Epithelial cell of prostate (primary cell): ENCODE measurements at regions not wholly inside any gene's neighbourhood (a gene's known extent, or its start where the extent isn't known, plus 50 kb on each side); places are given as distances from the start of the nearest gene placed in this dataset.
"Not testable (repeated sequence)": the region's sequence is repeated elsewhere in the genome, so short reads cannot be mapped to it uniquely, and the experiment has no call there.

Experiments used
- DNase-seq: peaks from one replicate; pipeline ENCODE4 v3.0.0-alpha.2; 2011; ENCODE audit warnings: low read depth, low spot score
- H3K27ac ChIP-seq: fragments of 450-650 bp; 2 replicates; pipeline ENCODE4 v1.5.1; 2017; ENCODE audit warnings: mild to moderate bottlenecking

DNA sequence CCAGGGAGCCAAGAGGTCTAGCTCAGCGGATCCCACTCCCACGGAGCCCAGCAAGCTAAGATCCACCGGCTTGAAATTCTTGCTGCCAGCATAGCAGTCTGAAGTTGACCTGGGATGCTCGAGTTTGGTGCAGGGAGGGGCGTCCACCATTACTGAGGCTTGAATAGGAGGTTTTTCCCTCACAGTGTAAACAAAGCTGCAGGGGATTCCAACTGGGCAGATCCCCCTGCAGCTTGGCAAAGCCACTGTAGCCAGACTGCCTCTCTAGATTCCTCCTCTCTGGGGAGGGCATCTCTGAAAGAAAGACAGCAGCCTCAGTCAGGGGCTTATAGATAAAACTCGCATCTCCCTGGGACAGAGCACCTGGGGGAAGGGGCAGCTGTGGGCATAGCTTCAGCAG, 118.8 kb upstream of the PRICKLE1 start:
- not testable (repeated sequence) for H3K27ac ChIP-seq, DNase-seq

DNA sequence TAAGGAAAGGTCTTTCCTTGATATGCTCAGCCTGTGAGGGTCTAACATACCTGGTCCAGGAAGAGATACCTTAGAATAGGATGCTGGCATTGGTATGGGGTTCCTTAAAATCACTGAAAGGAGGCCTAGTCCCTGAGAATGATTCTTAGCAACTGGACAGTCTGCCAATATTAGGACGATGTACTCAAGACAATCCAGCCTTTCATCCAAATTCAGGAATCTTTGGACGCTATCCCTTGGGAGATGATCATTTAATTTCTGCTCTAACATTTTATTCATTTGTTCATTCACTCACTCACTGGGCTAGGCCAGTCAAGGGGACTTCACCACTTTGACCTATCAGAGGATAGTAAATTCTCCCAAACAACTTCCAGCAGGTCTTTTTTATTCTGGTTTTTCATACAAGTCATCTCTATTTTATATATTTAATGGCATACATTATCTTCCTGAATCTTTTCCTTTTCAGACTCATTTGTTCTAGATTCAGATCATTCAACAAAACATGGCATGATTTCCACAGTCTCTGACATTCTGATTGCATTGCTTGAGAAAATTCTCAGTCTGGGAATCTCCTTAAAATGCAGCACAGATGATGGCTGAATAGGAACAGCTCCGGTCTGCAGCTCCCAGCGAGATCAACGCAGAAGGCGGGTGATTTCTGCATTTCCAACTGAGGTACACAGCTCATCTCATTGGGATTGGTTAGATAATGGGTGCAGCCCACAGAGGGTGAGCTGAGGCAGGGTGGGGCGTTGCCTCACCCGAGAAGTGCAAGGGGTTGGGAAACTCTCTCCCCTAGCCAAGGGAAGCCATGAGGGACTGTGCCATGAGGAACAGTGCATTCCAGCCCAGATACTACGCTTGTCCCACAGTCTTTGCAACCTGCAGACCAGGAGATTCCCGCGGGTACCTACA, 118.0 kb upstream of the PRICKLE1 start:
- DNase-seq: no peak
- no peak overlapping the region for H3K27ac ChIP-seq

DNA sequence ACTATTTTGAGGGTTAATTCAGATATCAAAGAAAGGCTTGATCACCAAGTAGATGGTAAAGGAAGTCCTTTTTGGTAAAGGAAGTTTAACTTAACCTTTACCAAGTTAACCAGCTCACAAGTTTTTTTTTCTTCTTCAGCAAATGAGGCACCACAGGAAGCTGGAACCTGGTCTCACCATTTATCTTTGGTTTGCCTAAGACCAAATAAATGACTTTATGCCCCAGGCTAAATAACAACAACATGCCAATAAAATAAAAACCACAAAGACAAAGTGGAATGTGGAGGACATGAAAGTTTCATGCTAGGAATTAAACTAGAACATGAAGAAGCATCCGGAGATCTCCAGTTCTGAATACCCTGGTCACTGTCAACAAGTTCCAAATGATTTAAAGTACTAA, 116.8 kb upstream of the PRICKLE1 start:
- peak overlapping the region; percentile 29 for H3K27ac ChIP-seq
- no peak for DNase-seq

- DNase-seq: no peak
- peak overlapping the region; percentile 29 for H3K27ac ChIP-seq
Observed at GRCh38 chr12:42705863-42706262, 116.3 kb upstream of the PRICKLE1 start.

GRCh38 chr12:42704810-42705401, 115.4 kb upstream of the PRICKLE1 start:
- no peak for DNase-seq
- peak overlapping the region; percentile 29 for H3K27ac ChIP-seq

GRCh38 chr12:42704340-42704739, 114.8 kb upstream of the PRICKLE1 start:
- no peak for DNase-seq
- H3K27ac ChIP-seq: no peak overlapping the region

DNA sequence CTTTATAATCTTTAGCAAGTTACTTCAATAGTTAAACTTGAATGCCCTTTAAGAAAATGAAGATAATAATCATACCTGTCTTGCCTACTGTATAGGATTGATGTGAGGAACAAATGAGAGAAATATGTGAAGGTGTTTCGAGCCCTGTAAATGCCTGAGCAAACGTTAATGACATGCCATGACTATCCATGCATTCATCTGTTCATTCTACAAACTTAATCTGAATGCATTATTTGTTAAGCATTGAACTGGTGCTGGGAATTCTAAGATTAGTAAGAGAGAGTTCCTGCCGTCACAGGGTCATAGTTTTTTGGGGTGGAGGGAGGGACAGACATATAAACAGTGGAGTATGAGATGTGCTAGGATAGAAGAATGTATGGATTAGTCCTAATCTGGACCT, 111.5 kb upstream of the PRICKLE1 start:
- DNase-seq: no peak
- no peak overlapping the region for H3K27ac ChIP-seq

GRCh38 chr12:42698213-42698612, 108.7 kb upstream of the PRICKLE1 start:
- DNase-seq: no peak
- H3K27ac ChIP-seq: peak overlapping the region; percentile 15

DNA sequence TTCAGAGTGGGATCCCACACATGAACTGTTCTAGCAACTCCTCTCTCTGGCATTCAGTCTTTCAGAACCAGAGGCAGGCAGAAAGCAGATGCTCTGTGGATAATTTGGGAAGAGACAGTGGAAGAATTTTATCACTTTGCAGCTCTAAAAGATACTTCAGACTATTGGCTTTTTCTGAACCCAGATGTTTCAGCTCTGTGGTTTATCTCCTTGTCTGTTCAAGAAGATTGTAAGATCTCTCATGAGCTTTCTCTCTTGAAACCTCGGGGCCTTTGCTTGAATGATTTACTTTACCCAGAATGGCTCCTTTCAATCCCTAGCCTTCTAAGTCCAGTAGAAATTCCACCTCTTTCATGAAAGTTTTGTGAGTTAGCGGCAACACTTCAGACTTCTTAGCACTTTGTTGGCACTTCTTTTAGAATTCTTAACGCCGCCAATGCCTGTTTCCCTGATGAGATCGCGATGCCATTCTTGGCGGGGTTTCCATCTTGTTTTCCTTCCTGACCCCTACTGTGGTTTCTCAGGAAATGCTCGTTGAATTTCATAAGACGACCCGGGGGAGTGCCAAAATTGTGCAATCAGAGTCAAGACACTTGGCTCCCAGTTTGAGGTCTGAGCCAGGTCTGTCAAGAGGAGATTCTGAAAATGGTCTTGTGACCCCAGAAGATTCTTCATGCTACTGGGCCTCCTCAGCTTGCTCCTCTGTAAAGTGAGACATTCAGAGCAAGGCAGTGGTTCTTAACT, 107.0 kb upstream of the PRICKLE1 start:
- no peak overlapping the region for H3K27ac ChIP-seq
- no peak for DNase-seq

DNA sequence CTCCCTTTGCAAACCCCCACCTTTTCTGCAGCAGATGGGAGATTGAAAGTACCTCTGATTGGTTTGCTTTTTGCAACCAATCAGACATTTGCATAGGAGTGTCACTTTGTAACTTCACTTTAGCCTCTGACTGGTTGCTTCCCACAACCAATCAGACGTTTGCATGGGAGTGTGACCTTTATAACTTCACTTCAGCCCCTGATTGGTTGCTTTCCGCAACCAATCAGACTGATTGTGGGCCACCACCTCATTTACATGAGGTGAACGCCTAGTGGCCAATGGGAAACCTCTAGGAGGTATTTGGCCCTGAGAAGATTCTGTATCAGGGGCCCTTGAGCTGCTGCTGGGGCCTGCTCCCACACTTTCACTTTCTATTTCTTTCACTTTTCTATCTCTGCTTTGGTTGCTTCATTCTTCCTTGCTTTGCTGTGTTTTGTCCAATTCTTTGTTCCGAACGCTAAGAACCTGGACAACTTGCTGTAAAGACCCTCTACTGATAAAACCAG, 106.0 kb upstream of the PRICKLE1 start:
- no peak for DNase-seq
- no peak overlapping the region for H3K27ac ChIP-seq

- H3K27ac ChIP-seq: no peak overlapping the region
- no peak for DNase-seq
Observed at GRCh38 chr12:42692749-42693148, 103.2 kb upstream of the PRICKLE1 start.

DNA sequence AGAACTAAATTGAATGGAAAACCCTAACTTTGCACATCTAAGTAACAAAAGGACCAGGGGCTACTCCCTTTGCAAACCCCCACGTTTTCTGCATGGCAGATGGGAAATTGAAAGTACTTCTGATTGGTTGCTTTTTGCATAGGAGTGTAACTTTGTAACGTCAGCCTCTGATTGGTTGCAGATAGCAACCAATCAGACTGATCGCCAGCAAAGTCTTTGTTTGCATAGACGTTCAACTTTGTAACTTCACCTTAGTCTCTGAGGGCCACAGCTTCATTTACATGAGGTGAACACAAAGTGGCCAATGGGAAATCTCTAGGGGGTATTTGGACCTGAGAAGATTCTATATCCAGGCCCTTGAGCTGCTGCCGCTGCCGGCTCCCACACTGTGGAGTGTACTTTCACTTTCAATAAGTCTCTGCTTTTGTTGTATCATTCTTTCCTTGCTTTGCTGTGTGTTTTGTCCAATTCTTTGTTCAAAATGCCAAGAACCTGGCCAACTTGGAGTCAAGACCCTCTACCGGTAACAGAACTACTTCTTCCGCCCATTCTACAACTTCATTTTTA, 102.5 kb upstream of the PRICKLE1 start:
- DNase-seq: no peak
- H3K27ac ChIP-seq: no peak overlapping the region

GRCh38 chr12:42690264-42690663, 100.7 kb upstream of the PRICKLE1 start:
- DNase-seq: no peak
- H3K27ac ChIP-seq: no peak overlapping the region

DNA sequence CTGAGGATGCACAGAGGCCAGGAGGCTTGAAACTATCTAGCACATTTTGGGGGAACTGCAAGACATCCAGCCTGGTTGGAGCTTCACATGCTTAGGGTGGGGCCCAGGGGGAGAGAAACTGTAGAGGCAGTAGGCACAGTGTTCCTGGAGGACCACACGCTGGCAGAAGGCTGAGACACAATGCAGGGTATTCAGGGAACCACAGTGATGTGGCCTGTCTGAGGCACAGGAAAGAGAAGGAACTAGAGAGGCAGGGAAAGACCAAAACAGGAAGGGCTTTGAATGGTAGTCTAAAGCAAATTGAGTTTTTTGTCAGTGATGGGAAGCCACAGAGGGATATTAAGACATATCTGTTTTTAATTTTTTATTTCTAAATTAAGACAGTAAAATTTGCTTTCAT, 100.2 kb upstream of the PRICKLE1 start:
- H3K27ac ChIP-seq: no peak overlapping the region
- no peak for DNase-seq

GRCh38 chr12:42686514-42687172, 97.1 kb upstream of the PRICKLE1 start:
- DNase-seq: no peak
- H3K27ac ChIP-seq: no peak overlapping the region

- H3K27ac ChIP-seq: no peak overlapping the region
- DNase-seq: no peak
Observed at GRCh38 chr12:42684802-42685071, 95.2 kb upstream of the PRICKLE1 start.

GRCh38 chr12:42683933-42684801, 94.6 kb upstream of the PRICKLE1 start:
- H3K27ac ChIP-seq: no peak overlapping the region
- DNase-seq: no peak

DNA sequence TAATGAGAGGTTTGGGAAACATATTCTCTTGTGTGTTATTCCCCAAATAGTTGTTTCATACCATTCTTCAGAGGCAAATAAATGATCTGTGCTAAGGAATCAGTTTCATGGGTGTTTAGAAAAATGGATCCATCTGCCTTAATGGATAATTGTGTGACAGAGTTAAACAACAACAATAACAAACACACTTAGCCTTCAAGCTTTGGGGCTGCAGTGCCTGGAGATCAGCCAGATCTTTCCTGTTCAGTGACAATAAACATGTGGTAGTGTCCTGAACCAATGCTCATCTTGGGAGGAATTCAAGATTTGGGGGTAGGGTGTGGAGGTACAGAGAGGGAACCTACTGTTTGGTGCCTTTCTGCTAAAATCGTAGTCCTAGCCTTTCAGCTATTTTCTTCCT, 93.7 kb upstream of the PRICKLE1 start:
- no peak overlapping the region for H3K27ac ChIP-seq
- DNase-seq: no peak

- no peak overlapping the region for H3K27ac ChIP-seq
- DNase-seq: no peak
Observed at GRCh38 chr12:42679466-42679865, 89.9 kb upstream of the PRICKLE1 start.
